DND-41 (cell line): ENCODE measurements at regions not wholly inside any gene's neighbourhood (a gene's known extent, or its start where the extent isn't known, plus 50 kb on each side); places are given as distances from the start of the nearest gene placed in this dataset.

Experiments
- ATAC-seq: fragments of 200-7000 bp; cut with Tn5 transposase; 3 replicates; pipeline ENCODE4 v1.9.1; 2021; ENCODE audit warnings: low read depth; ENCODE audit not compliant: insufficient read depth
- DNase-seq: peaks from one replicate; pipeline ENCODE4 v3.0.0-alpha.2; 2020
- H2AFZ ChIP-seq: 2 replicates; pipeline ENCODE4 v1.6.0; 2012; ENCODE audit warnings: low read depth, low read length
- H3K27ac ChIP-seq: 2 replicates; pipeline ENCODE4 v1.5.1; 2012; ENCODE audit warnings: low read length, inconsistent platforms
- H3K27me3 ChIP-seq: fragments of 200-600 bp; sonication (generic); 2 replicates; pipeline ENCODE4 v1.6.0; 2012; ENCODE audit warnings: low read length, mild to moderate bottlenecking, inconsistent platforms; ENCODE audit not compliant: insufficient read depth, poor library complexity
- H3K36me3 ChIP-seq: 2 replicates; pipeline ENCODE4 v1.5.1; 2012; ENCODE audit warnings: low read length, inconsistent platforms; ENCODE audit not compliant: insufficient read depth
- H3K4me1 ChIP-seq: 2 replicates; pipeline ENCODE4 v1.5.1; 2012; ENCODE audit warnings: mild to moderate bottlenecking, low read length; ENCODE audit not compliant: insufficient read depth
- H3K4me2 ChIP-seq: 2 replicates; pipeline ENCODE4 v1.6.0; 2012; ENCODE audit warnings: mild to moderate bottlenecking, moderate library complexity, low read length, inconsistent platforms; ENCODE audit not compliant: insufficient read depth
- H3K4me3 ChIP-seq, 2 experiments: fragments of 200-600 bp in 1 of 2; shearing (Covaris generic) in 1 of 2; 2 replicates each; pipeline ENCODE4 v1.5.1; 2012 to 2016; ENCODE audit warnings: inconsistent platforms in 2 of 2, low read length in 2 of 2, mild to moderate bottlenecking in 2 of 2, low read depth in 1 of 2, moderate library complexity in 1 of 2
- H3K79me2 ChIP-seq: 2 replicates; pipeline ENCODE4 v1.6.0; 2012; ENCODE audit warnings: low read length, inconsistent platforms; ENCODE audit not compliant: insufficient read depth
- H3K9ac ChIP-seq: 2 replicates; pipeline ENCODE4 v1.6.0; 2012; ENCODE audit warnings: low read depth, mild to moderate bottlenecking, inconsistent platforms, low read length, moderate library complexity
- H3K9me3 ChIP-seq: 2 replicates; pipeline ENCODE4 v1.5.1; 2012; ENCODE audit warnings: low read length, moderate library complexity, mild to moderate bottlenecking, inconsistent platforms; ENCODE audit not compliant: insufficient read depth, severe bottlenecking
- H4K20me1 ChIP-seq: 2 replicates; pipeline ENCODE4 v1.6.0; 2012; ENCODE audit warnings: low read length; ENCODE audit not compliant: insufficient read depth
- CTCF ChIP-seq: IDR thresholded peaks from 2 replicates; pipeline ENCODE4 v1.5.1; 2012; ENCODE audit warnings: borderline replicate concordance, low read length, moderate library complexity, mild to moderate bottlenecking; ENCODE audit not compliant: poor library complexity, severe bottlenecking; ENCODE audit errors: extremely low read depth
- EZH2 ChIP-seq: IDR thresholded peaks from 3 replicates; pipeline ENCODE4 v1.6.1; 2012; ENCODE audit warnings: borderline replicate concordance, low read depth, mild to moderate bottlenecking, moderate library complexity, low read length, inconsistent platforms; ENCODE audit not compliant: severe bottlenecking

GRCh38 chr15:92772061-92772460 is 116.5 kb upstream of the FAM174B start:
- Histone ChIP-seq H3K4me3 (no peak overlapping the region), H3K79me2 (no peaks in the 10 kb centered on the region), H3K9ac (no peak overlapping the region), H3K27ac (no peak overlapping the region), H2AFZ (no peak overlapping the region), H3K36me3 (no peaks in the 10 kb centered on the region), H3K9me3 (no peaks in the 10 kb centered on the region), H3K4me2 (no peak overlapping the region), H3K27me3 (no peaks in the 10 kb centered on the region), H4K20me1 (no peaks in the 10 kb centered on the region), H3K4me1 (no peaks in the 10 kb centered on the region)
- TF ChIP-seq EZH2, result no peak
- TF ChIP-seq CTCF, result no peak
- DNase-seq (no peak), ATAC-seq (no peak)

GRCh38 chr15:92772626-92773244 is 117.2 kb upstream of the FAM174B start:
- DNase-seq, result no peak
- no peak overlapping the region for H3K4me3 ChIP-seq
- no peaks in the 10 kb centered on the region for H4K20me1 ChIP-seq
- no peaks in the 10 kb centered on the region for H3K27me3 ChIP-seq
- no peak overlapping the region for H3K9ac ChIP-seq
- no peak overlapping the region for H2AFZ ChIP-seq
- H3K9me3 ChIP-seq, result no peaks in the 10 kb centered on the region
- H3K36me3 ChIP-seq, result no peaks in the 10 kb centered on the region
- no peak for TF ChIP-seq EZH2
- no peaks in the 10 kb centered on the region for H3K79me2 ChIP-seq
- H3K4me1 ChIP-seq, result no peaks in the 10 kb centered on the region
- H3K4me2 ChIP-seq, result no peak overlapping the region
- no peak overlapping the region for H3K27ac ChIP-seq
- ATAC-seq, result no peak

- no peak for DNase-seq
- Histone ChIP-seq H3K4me3 (no peak overlapping the region), H4K20me1 (no peaks in the 10 kb centered on the region), H3K9me3 (no peaks in the 10 kb centered on the region), H3K27ac (no peak overlapping the region), H3K27me3 (no peaks in the 10 kb centered on the region), H3K9ac (no peak overlapping the region), H3K4me1 (no peaks in the 10 kb centered on the region), H3K36me3 (no peaks in the 10 kb centered on the region), H2AFZ (no peak overlapping the region), H3K4me2 (no peak overlapping the region), H3K79me2 (no peaks in the 10 kb centered on the region)
- TF ChIP-seq EZH2 (no peak), CTCF (no peak)
- ATAC-seq, result no peak
Observed at GRCh38 chr15:92773340-92773739, 117.8 kb upstream of the FAM174B start.

GRCh38 chr15:92779874-92780273 is 120.2 kb upstream of the CHD2 start:
- DNase-seq (no peak), ATAC-seq (no peak)
- H3K9me3 ChIP-seq, result peaks cover 7% of the 10 kb centered on the region
- H4K20me1 ChIP-seq, result no peaks in the 10 kb centered on the region
- H3K79me2 ChIP-seq, result no peaks in the 10 kb centered on the region
- H3K4me2 ChIP-seq, result no peak overlapping the region
- H3K9ac ChIP-seq, result no peak overlapping the region
- H3K27me3 ChIP-seq, result no peaks in the 10 kb centered on the region
- TF ChIP-seq CTCF, result no peak
- TF ChIP-seq EZH2, result no peak
- no peak overlapping the region for H3K4me3 ChIP-seq
- H3K36me3 ChIP-seq, result no peaks in the 10 kb centered on the region
- H2AFZ ChIP-seq, result no peak overlapping the region
- no peaks in the 10 kb centered on the region for H3K4me1 ChIP-seq
- no peak overlapping the region for H3K27ac ChIP-seq
